Neural cell (in vitro differentiated cells): ENCODE measurements at regions not wholly inside any gene's neighbourhood (a gene's known extent, or its start where the extent isn't known, plus 50 kb on each side); places are given as distances from the start of the nearest gene placed in this dataset.

Experiments
- EP300 ChIP-seq: fragments of 450-650 bp; conservative IDR thresholded peaks from 2 replicates; pipeline ENCODE4 v1.6.1; 2014; ENCODE audit warnings: antibody characterized with exemption, mild to moderate bottlenecking, moderate library complexity; ENCODE audit not compliant: poor library complexity, severe bottlenecking
- POLR2AphosphoS5 ChIP-seq: IDR thresholded peaks from 2 replicates; pipeline ENCODE4 v1.6.1; 2012
- SMC3 ChIP-seq: fragments of 450-650 bp; conservative IDR thresholded peaks from 2 replicates; pipeline ENCODE4 v1.6.1; 2014; ENCODE audit warnings: antibody characterized with exemption, mild to moderate bottlenecking, moderate library complexity; ENCODE audit not compliant: poor library complexity
- TAF1 ChIP-seq: IDR thresholded peaks from 2 replicates; pipeline ENCODE4 v1.6.1; 2012; ENCODE audit warnings: low read depth
- TF ChIP-seq, protein P1 (sequence below): fragments of 450-650 bp; IDR thresholded peaks from 2 replicates; pipeline ENCODE4 v1.5.1; 2014; ENCODE audit warnings: antibody characterized with exemption, mild to moderate bottlenecking, moderate library complexity; ENCODE audit not compliant: poor library complexity, severe bottlenecking
- TF ChIP-seq, protein P2 (sequence below): IDR thresholded peaks from 2 replicates; pipeline ENCODE4 v1.6.1; 2012; ENCODE audit warnings: borderline replicate concordance

DNA sequence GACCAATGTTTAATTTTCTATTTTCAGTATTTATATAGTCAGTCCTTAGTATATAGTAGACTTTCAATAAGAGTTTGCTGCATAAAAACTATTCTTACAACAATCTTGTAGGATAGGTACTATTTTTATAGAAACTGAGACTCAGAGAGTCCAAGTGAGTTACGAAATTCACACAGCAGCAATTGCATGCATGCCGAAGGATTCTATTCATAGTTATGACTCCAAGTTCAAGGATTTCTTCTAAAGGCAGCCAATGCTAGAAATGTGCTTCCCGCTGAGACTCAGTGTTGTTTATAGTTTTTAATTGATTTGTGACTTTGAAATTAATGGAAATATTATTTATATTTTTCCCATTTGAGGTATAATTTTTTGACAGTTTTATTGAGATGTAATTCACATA, 62.7 kb upstream of the CSNK1A1L start:
- TF ChIP-seq, protein P1, sequence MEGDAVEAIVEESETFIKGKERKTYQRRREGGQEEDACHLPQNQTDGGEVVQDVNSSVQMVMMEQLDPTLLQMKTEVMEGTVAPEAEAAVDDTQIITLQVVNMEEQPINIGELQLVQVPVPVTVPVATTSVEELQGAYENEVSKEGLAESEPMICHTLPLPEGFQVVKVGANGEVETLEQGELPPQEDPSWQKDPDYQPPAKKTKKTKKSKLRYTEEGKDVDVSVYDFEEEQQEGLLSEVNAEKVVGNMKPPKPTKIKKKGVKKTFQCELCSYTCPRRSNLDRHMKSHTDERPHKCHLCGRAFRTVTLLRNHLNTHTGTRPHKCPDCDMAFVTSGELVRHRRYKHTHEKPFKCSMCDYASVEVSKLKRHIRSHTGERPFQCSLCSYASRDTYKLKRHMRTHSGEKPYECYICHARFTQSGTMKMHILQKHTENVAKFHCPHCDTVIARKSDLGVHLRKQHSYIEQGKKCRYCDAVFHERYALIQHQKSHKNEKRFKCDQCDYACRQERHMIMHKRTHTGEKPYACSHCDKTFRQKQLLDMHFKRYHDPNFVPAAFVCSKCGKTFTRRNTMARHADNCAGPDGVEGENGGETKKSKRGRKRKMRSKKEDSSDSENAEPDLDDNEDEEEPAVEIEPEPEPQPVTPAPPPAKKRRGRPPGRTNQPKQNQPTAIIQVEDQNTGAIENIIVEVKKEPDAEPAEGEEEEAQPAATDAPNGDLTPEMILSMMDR, result no peak
- TF ChIP-seq EP300 (no peak), POLR2AphosphoS5 (no peak), SMC3 (no peak), TAF1 (no peak)
- TF ChIP-seq, protein P2, sequence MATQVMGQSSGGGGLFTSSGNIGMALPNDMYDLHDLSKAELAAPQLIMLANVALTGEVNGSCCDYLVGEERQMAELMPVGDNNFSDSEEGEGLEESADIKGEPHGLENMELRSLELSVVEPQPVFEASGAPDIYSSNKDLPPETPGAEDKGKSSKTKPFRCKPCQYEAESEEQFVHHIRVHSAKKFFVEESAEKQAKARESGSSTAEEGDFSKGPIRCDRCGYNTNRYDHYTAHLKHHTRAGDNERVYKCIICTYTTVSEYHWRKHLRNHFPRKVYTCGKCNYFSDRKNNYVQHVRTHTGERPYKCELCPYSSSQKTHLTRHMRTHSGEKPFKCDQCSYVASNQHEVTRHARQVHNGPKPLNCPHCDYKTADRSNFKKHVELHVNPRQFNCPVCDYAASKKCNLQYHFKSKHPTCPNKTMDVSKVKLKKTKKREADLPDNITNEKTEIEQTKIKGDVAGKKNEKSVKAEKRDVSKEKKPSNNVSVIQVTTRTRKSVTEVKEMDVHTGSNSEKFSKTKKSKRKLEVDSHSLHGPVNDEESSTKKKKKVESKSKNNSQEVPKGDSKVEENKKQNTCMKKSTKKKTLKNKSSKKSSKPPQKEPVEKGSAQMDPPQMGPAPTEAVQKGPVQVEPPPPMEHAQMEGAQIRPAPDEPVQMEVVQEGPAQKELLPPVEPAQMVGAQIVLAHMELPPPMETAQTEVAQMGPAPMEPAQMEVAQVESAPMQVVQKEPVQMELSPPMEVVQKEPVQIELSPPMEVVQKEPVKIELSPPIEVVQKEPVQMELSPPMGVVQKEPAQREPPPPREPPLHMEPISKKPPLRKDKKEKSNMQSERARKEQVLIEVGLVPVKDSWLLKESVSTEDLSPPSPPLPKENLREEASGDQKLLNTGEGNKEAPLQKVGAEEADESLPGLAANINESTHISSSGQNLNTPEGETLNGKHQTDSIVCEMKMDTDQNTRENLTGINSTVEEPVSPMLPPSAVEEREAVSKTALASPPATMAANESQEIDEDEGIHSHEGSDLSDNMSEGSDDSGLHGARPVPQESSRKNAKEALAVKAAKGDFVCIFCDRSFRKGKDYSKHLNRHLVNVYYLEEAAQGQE, result no peak
